Breast epithelium (tissue), 4 donors: ENCODE measurements at regions not wholly inside any gene's neighbourhood (a gene's known extent, or its start where the extent isn't known, plus 50 kb on each side); places are given as distances from the start of the nearest gene placed in this dataset.
A peak's percentile ranks its signal among the peaks of the same experiment; 100 is the strongest.

Experiments used
- DNase-seq, 2 donors: peaks; one replicate each; pipeline ENCODE4 v3.0.0-alpha.2; 2019; ENCODE audit warnings: low spot score in 2 of 2
- H3K27ac ChIP-seq, 2 donors: fragments of 200-600 bp; sonication (generic) in 1 of 2; one replicate each; pipeline ENCODE4 v1.5.1; 2016 to 2019; ENCODE audit warnings: mild to moderate bottlenecking in 1 of 2
- H3K27me3 ChIP-seq, 2 donors: fragments of 200-600 bp; sonication (generic) in 1 of 2; one replicate each; pipeline versions ENCODE4 v1.5.1 to v1.6.0; 2017 to 2019; ENCODE audit warnings: control low read depth in 1 of 2, mild to moderate bottlenecking in 1 of 2
- H3K36me3 ChIP-seq: fragments of 200-600 bp; one replicate; pipeline ENCODE4 v1.5.1; 2019
- H3K4me1 ChIP-seq, 2 donors: fragments of 200-600 bp; sonication (generic); one replicate each; pipeline ENCODE4 v1.5.1; 2016 to 2019; ENCODE audit warnings: control low read depth in 1 of 2
- H3K4me3 ChIP-seq, 3 donors: fragments of 200-600 bp; sonication (generic); 1 replicate in 2 of 3; 2 replicates in 1 of 3; pipeline ENCODE4 v1.5.1; 2016 to 2019; ENCODE audit warnings: mild to moderate bottlenecking in 3 of 3, moderate library complexity in 2 of 3
- H3K9me3 ChIP-seq, 2 donors: fragments of 200-600 bp; sonication (generic) in 1 of 2; one replicate each; pipeline ENCODE4 v1.5.1; 2016 to 2019; ENCODE audit warnings: control low read depth in 1 of 2
- POLR2A ChIP-seq: fragments of 450-650 bp; IDR thresholded peaks from one replicate; pipeline ENCODE4 v1.6.1; 2016; ENCODE audit warnings: antibody characterized with exemption, mild to moderate bottlenecking, moderate library complexity
- POLR2AphosphoS5 ChIP-seq, 3 donors: sonication (generic); formaldehyde crosslinking; IDR thresholded peaks; one replicate each; pipeline ENCODE4 v1.6.1; 2017; ENCODE audit warnings: antibody characterized with exemption in 3 of 3
- intact Hi-C: fragments of 100-400 bp; cut with DNase I; formaldehyde crosslinking; loops from one replicate; pipeline ENCODE4 v1.15.1; 2023; ENCODE audit warnings: low total_unique reads
- TF ChIP-seq, protein P1 (sequence below), 3 donors: fragments of 450-650 bp; IDR thresholded peaks; one replicate each; pipeline ENCODE4 v1.5.1; 2016 to 2017; ENCODE audit warnings: antibody characterized with exemption in 3 of 3, mild to moderate bottlenecking in 3 of 3, moderate library complexity in 3 of 3

DNA sequence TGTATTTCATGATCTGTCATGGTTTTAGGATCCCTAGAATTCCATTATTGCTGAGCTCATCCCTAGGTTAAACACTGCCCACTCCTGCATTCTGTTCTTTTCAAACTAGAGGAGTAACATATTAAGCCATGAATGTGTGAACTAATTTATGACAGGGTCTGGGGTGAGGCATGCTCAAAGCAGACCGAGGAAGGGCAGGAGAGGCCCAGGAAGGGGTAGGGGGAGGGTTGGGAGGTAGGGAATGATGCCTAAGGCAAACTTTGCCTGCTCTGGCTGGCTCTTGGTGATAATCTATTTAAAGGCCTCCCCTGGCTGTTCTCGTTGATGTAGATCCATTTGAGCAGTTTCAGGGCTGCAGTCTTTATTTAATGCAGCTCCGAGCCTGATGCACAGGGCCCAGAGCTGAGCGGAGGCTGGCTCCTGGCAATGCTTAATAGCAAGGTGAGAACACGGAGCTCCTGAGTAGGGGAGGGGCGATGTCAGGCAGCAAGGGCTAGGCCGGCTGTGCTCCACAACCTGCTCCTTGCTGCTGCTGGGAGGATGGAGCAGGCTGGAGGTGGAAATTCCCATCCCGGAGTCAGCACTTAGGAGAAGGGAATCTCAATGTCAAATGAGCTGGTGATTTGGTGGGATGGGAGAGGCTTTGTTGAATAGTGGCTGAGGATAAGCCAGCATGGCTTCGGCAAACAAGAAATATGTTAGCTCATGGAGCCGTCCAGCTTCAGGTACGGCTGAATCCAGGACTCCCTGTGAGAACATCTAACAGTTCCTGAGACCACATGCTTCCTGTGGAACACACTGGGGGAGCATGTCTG, 73.2 kb upstream of the UNC5A start:
- peaks cover 0 to 55% of the 10 kb centered on the region in 2 donors for H3K27me3 ChIP-seq
- peak in 1 of 2 donors; percentile 2 for DNase-seq
- H3K27ac ChIP-seq = no peak overlapping the region
- no peaks in the 10 kb centered on the region for H3K4me1 ChIP-seq
- no peaks in the 10 kb centered on the region for H3K9me3 ChIP-seq
- intact Hi-C loops = no loop called here
- H3K4me3 ChIP-seq = no peak overlapping the region
- TF ChIP-seq, protein P1, sequence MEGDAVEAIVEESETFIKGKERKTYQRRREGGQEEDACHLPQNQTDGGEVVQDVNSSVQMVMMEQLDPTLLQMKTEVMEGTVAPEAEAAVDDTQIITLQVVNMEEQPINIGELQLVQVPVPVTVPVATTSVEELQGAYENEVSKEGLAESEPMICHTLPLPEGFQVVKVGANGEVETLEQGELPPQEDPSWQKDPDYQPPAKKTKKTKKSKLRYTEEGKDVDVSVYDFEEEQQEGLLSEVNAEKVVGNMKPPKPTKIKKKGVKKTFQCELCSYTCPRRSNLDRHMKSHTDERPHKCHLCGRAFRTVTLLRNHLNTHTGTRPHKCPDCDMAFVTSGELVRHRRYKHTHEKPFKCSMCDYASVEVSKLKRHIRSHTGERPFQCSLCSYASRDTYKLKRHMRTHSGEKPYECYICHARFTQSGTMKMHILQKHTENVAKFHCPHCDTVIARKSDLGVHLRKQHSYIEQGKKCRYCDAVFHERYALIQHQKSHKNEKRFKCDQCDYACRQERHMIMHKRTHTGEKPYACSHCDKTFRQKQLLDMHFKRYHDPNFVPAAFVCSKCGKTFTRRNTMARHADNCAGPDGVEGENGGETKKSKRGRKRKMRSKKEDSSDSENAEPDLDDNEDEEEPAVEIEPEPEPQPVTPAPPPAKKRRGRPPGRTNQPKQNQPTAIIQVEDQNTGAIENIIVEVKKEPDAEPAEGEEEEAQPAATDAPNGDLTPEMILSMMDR (IDR thresholded peaks at IDR 0.05) = no peak
- no peak for TF ChIP-seq POLR2AphosphoS5 (IDR thresholded peaks at IDR 0.05)
- TF ChIP-seq POLR2A = no peak
- H3K36me3 ChIP-seq = no peaks in the 10 kb centered on the region

DNA sequence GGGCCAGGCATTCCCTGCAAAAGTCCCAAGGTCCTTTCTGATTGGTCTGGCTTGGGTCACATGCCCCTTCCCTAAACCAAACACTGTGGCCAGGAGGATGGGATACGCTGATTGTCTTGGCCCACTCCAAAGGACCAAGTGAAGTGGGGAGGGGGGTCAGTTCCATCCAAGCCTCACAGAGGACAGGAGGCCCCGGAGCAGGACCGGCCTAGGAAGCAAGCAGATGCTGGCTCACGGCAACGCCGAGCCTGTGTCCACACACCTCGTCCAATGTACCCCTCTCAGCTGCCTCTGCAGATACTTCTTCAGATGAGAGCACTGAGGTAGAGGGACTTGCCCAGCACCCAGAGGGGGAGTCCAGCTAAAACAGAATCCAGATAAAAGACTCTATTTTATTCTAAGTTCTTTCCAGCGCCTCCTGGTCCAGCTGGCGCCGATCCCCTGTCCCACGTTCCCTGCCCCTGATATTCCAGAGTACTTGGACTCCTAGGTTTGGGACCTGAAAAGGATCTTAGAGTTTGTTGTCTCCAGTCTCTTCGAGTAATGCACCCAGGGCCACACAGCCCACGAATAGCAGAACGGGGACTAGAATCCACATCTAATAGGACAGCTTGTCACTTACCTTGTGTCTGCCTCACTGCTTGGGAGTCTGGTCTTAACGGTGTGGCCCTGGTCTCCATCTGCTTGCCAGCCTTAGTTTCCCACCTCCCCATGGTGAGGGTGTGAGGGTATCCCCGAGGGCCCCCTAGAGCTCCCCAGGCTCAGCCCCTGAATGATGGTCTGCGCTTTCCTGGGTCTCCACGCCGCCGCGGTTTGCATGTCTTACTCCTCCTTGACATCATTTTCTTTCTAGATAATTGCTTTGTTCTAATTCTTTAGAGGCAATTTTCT, 72.4 kb upstream of the UNC5A start:
- Histone ChIP-seq H3K9me3 (no peaks in the 10 kb centered on the region), H3K4me1 (no peaks in the 10 kb centered on the region), H3K36me3 (no peaks in the 10 kb centered on the region), H3K27me3 (peaks cover 0 to 55% of the 10 kb centered on the region in 2 donors), H3K4me3 (no peak overlapping the region), H3K27ac (no peak overlapping the region)
- peak; percentile 8 to 42 for DNase-seq
- TF ChIP-seq, protein P1 (IDR thresholded peaks at IDR 0.05) = no peak
- TF ChIP-seq POLR2AphosphoS5 (IDR thresholded peaks at IDR 0.05) = no peak
- TF ChIP-seq POLR2A = no peak
- intact Hi-C loops = no loop called here

DNA sequence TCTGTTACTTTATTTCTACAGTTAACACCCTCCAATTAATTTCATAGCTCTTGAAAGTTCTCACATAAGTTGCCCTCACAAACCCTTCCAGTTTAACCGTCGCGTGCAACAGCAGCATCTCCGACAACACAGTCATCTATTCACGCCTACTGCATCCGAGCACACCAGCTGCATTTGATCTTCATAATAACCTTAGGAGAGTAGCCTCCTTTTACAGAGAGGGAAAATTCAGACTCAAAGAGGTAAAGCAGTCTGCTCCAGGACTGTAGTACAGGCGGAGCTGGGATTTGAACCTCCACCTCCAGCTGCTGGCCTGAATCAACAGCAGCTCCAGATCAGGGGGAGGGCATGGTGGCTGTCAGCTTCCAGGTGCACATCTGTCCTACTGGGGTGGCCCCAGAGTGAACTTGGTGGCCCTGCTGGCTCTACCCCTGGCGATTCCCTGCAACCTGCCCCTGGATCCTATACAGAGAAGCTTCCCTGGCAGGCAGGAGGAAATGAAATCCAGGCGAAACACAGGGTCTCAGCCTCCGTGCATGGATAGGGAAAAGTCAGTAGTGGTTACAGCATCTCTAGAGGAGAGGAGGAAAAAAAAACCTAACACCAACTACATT, 71.6 kb upstream of the UNC5A start:
- intact Hi-C loops = no loop called here
- DNase-seq = peak in 1 of 2 donors; percentile 22
- Histone ChIP-seq H3K27me3 (peaks cover 0 to 56% of the 10 kb centered on the region in 2 donors), H3K9me3 (no peaks in the 10 kb centered on the region), H3K4me1 (no peaks in the 10 kb centered on the region), H3K4me3 (no peak overlapping the region), H3K27ac (no peak overlapping the region), H3K36me3 (no peaks in the 10 kb centered on the region)
- TF ChIP-seq, protein P1 (IDR thresholded peaks at IDR 0.05) = no peak
- TF ChIP-seq POLR2A (no peak), POLR2AphosphoS5 (IDR thresholded peaks at IDR 0.05) (no peak)

DNA sequence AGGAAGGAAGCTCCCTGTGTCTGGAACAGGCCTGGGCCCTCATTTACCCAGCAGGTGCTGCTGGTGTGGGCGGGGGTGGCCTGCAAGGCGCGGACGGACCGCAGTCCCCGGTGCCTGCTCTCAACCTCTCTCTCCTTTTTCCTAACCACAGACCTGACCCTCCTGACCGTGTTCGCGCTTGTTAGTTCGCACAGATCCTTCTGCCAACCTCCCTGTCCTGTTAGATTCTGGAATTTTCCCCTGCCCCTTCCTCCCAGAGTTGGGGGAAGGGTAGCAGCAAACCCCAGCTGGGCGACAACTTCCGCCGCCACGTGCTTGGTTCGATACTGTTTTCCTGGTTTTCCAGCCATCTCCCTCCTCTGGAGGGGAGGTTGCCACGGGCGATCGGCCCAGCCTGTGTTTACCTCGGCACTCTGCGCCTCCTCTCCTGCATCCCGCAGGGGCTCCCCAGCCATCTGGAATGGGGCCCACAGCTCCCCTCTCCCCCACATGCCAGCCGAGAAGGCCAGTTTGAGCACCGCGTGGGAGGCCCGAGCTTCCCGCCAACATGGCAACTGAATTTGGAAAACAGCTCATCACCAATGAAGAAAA, 70.8 kb upstream of the UNC5A start:
- Histone ChIP-seq H3K9me3 (no peaks in the 10 kb centered on the region), H3K27ac (no peak overlapping the region), H3K27me3 (peaks cover 0 to 64% of the 10 kb centered on the region in 2 donors), H3K36me3 (no peaks in the 10 kb centered on the region), H3K4me3 (no peak overlapping the region), H3K4me1 (no peaks in the 10 kb centered on the region)
- TF ChIP-seq, protein P1 (IDR thresholded peaks at IDR 0.05) = no peak
- TF ChIP-seq POLR2A = no peak
- TF ChIP-seq POLR2AphosphoS5 (IDR thresholded peaks at IDR 0.05) = no peak
- intact Hi-C loops = no loop called here
- peak in 1 of 2 donors; percentile 48 for DNase-seq
